ENCODE measurements at regions not wholly inside any gene's neighbourhood (a gene's known extent, or its start where the extent isn't known, plus 50 kb on each side); places are given as distances from the start of the nearest gene placed in this dataset.
"Not testable (repeated sequence)": the region's sequence is repeated elsewhere in the genome, so short reads cannot be mapped to it uniquely, and the experiment has no call there.

GRCh38 chr13:54268013-54268695, 1239.5 kb downstream of the OLFM4 start:
- not testable (repeated sequence) for DNase-seq

- DNase-seq: no peak
Observed at GRCh38 chr13:54287062-54287764, 1258.6 kb downstream of the OLFM4 start.

DNA sequence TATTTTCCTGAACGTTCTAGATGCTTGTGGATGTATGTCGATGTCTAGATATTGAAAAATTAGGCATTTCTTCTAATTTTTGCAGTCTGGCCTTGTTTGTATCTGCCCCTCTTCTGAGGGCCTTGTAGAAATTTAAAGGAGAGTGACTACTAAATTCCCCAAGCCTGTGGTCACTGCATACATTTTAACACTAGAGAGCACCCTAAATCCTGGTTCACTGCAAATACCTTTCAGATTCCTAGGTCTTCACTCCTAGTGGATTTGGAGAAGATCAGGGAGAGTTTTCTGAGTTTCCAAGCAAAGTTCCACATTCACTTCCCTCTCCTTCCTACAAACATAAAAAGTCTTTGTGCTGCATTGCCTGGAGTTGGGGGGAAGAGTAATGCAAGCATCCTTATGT, 1272.5 kb downstream of the OLFM4 start:
- DNase-seq: no peak

- DNase-seq: no peak
Observed at GRCh38 chr13:54305377-54305776, 1276.8 kb downstream of the OLFM4 start.

GRCh38 chr13:54312885-54313284, 1284.3 kb downstream of the OLFM4 start:
- no peak for DNase-seq

DNA sequence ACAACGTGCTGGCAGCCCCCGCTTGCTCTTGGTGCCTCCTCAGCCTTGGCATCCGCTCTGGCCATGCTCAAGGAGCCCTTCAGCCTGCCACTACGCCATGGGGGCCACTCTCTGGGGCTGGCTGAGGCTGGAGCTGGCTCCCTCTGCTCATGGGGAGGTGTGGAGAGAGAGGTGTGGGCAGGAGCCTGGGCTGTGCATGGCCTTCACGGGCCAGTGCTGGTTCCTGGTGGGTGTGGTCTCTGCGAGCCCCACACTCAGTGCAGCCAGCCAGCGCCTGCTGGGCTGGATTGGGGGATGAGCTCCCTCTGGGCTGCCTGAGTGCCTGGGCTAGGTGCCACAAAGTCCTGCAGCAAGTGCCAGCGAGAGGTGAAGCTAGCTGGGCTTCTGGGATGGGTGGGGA, 1289.1 kb downstream of the OLFM4 start:
- no peak for DNase-seq

DNA sequence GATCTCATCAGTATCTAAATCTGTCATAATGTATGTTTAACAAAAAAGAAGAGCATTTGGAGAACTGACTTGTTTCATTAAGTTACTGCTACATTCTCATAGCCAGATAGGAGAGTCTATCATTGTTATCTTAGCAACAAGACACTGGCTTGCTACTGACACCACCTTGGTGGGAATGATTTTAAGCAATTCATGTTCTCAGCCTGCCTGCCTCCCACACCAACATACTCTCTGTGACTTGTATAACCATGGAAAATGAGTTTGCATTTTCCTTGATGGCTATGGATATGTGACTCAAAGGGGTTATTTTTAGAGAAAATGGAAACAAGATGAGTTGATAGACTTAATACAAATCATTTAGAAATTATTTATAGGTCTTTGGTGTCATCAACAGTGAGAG, 1308.9 kb downstream of the OLFM4 start:
- no peak for DNase-seq

DNA sequence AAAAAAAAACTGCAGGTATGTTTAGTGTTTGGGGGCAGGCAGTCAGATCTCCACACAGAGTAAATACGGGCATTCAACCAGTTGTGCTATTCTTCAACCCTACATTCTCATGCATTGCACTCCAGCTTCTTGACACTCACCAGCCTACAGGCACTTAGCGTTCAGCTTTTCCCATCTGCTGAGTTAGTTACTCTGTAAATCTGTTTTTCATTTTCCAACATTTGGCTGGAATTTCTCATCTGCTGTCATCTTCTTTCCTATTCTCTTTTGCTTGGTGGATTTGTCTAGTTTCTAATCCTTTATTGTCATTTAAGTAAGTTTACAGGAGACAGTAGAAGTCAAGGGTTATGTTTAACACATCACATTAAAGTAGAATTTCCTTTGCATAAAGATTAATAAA, 1318.9 kb downstream of the OLFM4 start:
- DNase-seq: no peak

DNA sequence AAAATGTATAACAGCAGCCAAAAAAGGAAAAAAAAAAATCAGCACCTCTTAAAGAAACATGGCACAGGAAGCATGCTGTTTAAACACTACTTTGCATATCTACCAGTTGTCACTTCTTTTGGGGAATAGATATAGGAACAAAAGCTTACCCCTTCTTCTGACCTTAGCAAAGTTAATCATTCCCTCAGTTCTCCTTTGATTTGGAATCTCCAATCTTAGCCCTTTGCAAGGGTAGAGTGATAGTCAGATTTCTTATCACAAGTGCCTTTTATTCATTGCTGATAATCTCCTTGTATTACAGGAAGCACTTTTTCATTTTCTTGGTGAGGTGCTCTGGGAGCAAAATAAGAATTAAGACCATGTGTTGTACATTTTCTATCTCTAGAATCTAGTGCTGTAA, 1327.6 kb downstream of the OLFM4 start:
- no peak for DNase-seq

- DNase-seq: no peak
Observed at GRCh38 chr13:54356849-54357248, 1328.2 kb downstream of the OLFM4 start.

DNA sequence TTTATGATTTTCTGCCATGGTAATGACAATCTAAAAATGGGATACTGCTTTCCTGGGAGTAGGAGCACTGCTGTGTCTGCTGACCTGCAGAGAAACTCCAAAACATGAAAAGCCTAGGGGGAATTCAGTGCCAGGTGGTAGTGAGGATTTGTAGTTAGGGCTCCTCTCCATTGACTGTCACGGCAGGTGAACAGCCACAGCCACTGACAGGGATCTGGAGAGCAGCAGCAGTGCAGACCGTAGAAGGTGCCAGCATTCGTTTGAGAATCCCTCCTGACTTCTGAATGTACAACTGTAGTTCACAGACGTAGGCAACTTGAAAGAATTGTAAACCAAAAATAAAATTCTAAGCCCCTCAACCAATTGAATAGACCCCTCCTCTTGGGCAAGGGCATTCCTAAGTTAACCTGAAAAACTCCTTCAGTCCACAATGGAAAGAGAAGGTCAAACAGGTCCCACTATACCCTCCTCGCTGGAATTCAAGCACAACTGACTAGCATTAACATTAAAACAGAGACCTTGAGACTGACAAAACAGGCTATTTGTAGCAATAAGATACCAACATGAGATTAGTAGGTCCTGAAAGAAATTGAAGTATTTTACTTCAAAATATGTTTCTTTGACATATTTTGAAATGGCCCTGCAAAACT, 1328.8 kb downstream of the OLFM4 start:
- DNase-seq: no peak

- DNase-seq: no peak
Observed at GRCh38 chr13:54361460-54361859, 1332.8 kb downstream of the OLFM4 start.

DNA sequence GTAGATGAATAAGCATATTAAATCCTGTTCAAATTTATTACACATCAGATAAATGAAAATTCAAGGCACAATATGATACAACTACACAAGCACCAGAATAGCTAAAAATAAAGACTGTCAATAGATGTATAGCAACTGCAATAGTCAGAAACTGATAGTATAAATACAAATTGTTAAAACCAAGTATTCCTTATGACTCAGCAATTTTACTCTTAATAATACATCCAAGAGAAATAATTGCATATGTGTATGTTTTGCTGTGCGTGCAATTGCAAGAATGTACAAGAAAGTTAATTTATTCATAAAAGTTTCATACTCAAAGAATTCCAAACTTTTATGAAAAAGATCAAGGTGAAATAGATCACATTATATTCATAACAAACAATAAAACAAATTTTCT, 1338.1 kb downstream of the OLFM4 start:
- DNase-seq: no peak

GRCh38 chr13:54367639-54368271, 1339.1 kb downstream of the OLFM4 start:
- no peak for DNase-seq

- DNase-seq: no peak
Observed at GRCh38 chr13:54368387-54368786, 1339.8 kb downstream of the OLFM4 start.

DNA sequence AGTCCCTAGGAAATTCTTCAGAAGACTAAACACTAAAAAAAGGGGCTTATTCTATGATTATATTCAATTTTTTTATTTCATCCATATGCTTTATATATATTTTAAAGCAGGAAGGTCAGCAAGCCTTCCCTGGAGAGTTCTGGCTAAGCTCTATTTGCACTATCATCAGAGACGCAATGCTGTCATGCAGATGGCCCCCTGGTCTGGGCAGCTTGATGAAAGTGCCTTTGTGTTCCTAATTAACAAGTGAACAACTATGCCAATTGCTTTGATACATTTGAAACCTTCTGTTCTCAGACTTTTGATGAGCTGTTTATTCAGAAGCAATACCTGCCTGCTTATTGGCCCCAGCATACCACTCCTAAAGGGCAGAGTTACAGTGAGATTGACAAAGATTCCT, 1344.6 kb downstream of the OLFM4 start:
- no peak for DNase-seq

GRCh38 chr13:54379461-54379860, 1350.8 kb downstream of the OLFM4 start:
- DNase-seq: no peak

DNA sequence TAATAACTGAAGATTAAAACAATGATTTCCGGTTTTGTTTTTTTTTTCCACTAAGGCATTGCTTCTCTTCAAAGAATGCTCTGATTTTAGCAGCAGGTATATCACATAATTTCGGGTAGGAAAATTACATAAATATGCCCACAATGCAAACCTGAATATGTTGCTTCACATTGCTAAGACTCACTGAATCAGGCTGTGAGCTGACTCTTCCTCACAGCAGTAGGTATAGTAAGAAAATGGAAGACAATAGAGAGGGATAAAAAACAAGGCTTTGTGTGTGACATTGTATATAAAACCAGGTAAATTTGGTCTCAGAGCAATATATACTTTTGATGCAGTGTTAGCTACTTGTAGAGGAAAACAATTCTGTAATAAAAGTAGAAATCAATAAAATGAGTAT, 1355.0 kb downstream of the OLFM4 start:
- DNase-seq: no peak

DNA sequence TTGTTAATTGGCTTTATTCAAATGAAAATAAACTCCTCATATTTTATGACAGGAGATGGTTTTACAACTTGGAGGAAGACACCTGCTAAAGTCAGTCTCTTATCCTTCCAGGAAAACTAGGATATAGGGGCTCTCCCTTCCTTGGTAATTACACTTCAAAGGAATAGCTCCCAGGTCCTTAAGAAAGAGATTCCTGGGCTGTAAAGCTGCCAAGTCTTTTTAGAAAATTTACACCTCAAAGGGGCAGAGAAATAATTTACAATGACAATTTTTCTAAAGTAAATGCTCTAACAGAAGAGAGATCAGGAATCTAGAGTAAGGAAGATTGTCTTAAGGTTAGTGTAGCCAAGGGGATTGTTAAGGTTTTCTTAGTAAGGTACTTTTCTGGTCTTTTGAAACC, 1359.0 kb downstream of the OLFM4 start:
- DNase-seq: no peak

GRCh38 chr13:54390841-54391240, 1362.2 kb downstream of the OLFM4 start:
- DNase-seq: no peak

GRCh38 chr13:54394085-54394700, 1365.6 kb downstream of the OLFM4 start:
- no peak for DNase-seq

DNA sequence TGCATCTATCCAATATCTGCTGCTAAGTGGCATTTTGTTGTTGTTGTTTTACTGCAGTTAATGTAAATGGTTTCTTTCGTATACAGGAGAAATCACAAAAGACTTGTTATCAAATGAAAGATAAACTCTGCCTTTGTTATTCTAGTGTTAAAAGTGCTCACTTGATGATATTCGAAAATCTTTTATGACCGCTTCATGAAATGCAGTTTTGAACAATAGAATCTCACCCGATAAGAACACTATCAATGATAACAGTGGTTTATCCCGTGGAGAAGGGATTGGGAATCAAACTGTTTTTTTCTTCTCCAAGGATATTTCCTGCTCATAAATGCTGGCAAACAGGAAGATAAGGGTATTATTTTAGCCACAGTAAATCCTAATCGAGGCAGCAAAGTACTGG, 1366.3 kb downstream of the OLFM4 start:
- no peak for DNase-seq

GRCh38 chr13:54402495-54402894, 1373.9 kb downstream of the OLFM4 start:
- DNase-seq: no peak
